Stimulated activated CD8-positive, alpha-beta memory T cell treated with anti-CD3 and anti-CD28 coated beads, Interleukin-7, amount 100 ng/mL, for 1 hour (primary cell): ENCODE measurements at regions not wholly inside any gene's neighbourhood (a gene's known extent, or its start where the extent isn't known, plus 50 kb on each side); places are given as distances from the start of the nearest gene placed in this dataset.

Experiments used
- DNase-seq, 2 donors: peaks; one replicate each; pipeline ENCODE4 v3.0.0-alpha.2; 2020; ENCODE audit warnings: low read depth in 2 of 2

DNA sequence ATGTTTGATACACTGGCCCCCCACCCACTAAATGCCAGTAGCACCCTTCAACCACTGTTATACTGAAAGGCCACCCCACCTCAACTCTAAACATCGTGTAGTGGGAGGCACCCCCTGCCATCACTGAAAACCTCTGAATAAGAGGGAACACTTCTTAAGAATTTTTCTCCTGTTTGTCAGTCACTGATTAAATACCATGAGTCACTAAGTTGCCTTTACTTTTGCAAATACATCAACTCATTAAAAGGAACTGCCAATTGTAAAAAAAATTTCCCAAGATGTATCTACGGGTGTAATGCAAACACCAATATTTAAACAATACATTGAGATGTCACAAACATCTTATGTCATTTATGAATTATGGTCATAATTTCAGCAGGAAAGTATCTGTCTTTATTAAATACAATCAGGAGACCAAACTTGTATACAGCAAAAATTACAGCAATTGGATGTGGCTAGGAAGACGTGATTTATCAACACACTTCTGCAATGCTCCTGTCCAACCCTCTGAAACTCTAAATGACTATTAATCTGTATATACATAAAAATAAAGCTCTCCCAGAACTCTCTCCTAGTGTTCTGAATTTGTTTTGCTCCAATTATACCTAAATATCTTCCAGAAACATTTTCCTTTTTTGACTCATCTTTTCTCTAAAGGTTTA, 144.1 kb upstream of the STK17B start:
- no peak for DNase-seq

DNA sequence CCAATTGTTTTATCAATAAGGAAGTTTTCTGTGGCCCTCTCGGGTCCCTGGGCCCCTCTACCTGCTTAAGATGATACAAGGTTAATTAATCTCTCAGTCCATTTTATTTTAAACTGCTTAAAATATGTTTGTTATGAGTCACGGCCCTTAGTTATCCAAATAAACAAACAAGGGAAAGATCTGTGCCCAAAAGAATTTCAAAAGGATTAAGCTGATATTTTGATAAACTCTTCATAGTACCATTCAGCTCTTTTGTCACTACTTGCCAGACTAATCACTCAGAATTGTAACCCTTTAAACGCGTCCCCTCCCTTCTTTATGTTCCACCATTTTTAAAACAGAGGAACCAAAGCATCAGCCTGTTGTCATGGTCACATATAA, 144.7 kb upstream of the STK17B start:
- DNase-seq: no peak

DNA sequence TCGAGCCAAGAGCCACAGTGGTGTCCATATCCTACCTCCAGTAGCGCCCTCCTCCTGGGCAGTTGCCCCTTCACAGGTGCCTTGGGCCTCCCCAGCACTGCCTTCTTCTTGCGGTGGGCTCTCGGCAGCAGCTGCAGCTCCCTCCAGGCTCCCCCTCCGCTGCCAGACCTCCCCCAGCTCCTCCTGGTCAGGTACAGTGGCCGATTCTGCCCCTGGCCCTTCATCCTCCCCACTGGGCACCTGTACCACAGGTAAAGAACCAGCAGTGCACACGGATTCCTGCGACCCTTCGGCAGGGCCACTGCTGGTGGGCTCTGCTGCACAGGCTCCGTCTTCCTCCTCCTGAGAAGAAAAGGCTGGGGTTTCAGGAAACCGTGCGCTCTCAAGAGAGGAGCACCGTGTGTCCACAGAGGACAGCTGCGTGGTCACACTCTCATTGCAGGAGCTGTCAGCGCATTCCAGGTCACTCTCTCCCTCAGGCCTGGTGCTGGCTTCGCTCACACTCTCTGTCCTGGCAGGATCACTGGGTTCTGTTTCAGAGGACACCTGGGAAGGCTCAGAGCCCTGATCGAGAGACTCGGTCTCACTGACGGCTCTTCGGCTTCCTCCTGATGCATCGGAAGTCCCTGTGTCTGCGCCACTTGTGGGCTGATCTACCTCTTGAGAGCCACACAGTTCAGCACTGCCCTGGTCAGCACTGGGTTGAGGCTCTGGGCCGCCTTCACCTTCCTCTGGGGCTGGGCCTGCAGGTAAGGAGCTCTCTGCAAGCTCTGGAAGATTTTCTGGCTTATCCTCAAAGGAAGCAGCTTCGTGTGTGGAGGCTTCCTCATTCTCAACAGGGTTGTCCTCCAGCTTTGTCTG, 147.4 kb upstream of the STK17B start:
- no peak for DNase-seq

- DNase-seq: no peak
Observed at GRCh38 chr2:196322973-196323810, 151.8 kb upstream of the STK17B start.

GRCh38 chr2:196324211-196324610, 152.8 kb upstream of the STK17B start:
- DNase-seq: no peak

DNA sequence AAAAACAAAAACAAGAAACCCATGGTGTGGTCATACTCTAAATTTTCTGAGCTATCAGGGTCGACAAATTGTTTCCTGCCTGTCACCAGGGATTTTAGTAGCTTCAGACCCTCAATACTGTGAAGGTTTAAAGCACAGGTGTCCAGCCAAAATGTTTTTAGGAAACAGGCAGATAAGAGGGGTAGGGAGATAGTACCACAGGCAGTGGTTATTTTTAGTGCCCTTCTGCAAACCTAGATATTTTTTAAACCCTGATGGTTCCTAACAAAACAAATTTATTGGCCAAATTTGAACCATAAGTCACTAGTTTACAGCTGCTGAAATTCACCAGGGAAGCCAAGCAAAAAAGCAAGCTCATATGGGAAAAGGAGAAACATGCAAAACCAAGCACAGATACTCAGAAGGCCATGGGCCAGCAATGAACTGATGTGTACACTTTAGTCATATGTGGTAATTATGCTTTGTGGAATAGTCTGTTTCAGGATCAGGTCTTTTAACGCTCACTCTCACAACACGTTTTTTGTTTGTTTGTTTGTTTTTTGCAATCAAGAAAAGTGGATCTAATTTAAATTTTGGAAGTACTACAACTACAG, 156.8 kb upstream of the STK17B start:
- DNase-seq: no peak

- no peak for DNase-seq
Observed at GRCh38 chr2:196329959-196330358, 158.6 kb upstream of the STK17B start.

DNA sequence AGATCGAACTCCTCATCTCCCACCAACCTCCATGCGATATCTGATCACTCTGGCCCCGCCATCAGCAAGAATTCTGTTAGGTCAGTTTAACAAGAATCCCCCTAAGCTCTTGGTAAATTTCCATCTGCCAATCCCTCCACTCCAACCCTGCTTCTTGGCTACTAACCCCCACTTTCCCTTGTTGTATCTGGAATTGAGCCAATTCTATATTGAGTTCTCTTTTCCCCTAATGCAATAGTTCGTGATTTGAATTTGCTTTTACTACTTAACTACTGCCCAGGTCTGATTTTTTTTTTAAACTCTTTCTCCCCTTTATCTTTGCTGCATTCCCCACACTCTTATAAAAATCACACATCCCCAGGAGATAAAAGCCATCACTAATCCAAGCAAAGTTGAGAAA, 159.3 kb upstream of the STK17B start:
- no peak for DNase-seq

GRCh38 chr2:196331143-196331542, 159.8 kb upstream of the STK17B start:
- no peak for DNase-seq

- DNase-seq: no peak
Observed at GRCh38 chr2:196331851-196332250, 160.5 kb upstream of the STK17B start.

- no peak for DNase-seq
Observed at GRCh38 chr2:196333397-196333796, 162.0 kb upstream of the STK17B start.

GRCh38 chr2:196334710-196335109, 163.3 kb upstream of the STK17B start:
- no peak for DNase-seq

DNA sequence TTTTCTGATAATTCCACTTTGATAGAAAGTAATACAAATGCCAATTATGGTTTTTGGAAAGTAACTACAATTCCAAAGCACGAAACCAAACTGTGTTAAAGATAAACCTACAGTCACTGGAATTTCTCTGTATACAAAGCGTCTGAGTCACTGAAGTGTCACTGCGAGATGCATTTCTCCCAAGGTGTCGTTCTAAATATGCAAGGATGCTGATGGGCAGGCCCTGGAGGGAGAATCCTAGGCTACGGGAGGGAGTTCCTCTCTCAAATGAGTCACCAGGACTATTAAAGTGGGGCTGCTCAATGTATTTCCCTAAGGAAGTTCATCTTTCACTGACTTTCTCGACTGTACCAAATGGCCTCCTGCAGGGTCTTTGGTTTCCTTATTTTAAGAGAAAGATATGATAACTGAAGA, 163.8 kb upstream of the STK17B start:
- no peak for DNase-seq

DNA sequence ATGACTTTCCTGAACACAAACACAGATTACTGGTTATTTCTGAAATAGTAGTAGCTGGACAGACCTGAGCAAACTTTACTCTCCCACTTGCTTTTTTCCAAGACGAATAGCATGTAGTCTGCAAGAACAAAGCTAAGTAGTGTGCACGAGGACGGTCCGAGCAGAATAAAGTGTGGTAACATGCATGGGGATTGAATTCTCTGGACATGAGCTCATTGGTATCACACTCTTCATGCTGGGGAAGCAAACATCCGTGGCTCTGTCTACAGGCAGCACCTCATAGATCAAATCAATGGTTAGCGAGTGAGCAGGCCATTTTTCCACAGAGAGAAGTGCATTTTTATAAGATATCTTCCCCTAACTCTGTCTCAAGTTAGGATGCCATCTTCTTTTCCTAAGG, 164.8 kb upstream of the STK17B start:
- no peak for DNase-seq

DNA sequence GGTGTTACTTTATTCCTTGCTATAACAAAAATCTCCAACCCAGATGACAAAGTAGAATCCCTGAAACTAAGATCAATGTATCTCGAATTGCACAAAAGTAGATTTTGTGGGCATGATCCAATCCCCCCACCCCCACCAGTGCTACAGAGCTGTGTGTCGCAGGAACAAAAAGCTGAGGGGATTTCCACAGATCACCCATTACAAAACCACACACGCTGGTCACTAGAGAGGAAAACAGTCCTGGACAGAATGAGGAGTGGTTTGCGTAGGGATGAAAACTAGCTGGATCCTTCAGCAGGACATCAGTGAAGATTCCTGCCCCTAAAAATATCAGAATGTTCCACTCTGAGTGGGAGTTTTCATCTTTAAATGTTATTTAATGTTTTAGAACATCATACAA, 165.3 kb upstream of the STK17B start:
- DNase-seq: no peak

DNA sequence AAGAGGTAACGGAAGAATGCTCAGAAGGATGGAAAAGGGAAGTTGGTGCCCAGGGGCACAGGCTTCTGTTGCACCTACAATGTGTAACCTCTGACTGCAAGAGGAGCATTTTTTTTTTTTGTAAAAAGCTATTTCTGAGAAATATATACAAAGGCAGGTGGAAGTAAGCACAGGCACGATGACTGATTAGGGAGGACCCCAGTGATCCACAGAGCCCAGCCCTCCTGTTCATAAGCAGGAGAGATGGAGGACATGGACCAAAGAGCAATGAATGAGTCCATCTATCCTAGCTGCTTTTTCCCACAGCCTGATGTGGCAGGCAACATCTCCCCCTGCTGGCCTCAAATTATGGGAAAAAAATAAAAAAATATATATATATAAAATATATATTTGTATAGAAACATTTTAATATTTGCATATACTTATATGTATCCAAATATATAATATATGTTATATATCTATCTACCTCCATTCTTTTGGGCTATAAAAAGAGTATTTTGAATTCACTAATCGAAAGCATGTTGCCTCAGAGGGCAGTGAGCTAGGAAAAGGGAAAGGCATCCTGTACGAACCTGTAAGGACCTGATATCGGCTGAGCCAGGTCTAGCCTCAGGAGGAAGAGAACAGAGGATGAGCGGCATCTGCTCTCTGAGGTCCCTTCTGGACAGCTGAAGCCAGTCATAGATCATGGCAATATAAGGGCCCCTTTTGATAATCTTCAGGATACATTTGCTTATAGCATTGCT, 166.0 kb upstream of the STK17B start:
- DNase-seq: no peak

DNA sequence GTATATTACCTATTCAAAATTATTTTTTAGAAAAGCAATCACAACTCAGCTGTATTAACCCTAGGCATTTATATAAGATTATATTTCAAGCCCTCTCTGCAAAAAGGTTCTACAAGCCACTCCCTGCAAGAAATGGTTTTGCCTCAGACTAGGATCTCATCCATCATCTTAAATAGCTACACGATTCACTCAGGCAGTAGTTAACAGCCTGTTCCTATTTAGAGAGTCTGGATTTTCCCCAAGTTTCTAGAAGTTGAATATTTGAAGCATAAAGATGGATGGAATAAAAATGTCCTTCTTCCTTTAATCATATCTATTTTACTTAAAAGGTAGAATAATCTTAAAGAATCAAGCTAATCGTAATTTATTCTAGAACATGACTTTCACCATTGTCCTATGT, 167.1 kb upstream of the STK17B start:
- DNase-seq: no peak

DNA sequence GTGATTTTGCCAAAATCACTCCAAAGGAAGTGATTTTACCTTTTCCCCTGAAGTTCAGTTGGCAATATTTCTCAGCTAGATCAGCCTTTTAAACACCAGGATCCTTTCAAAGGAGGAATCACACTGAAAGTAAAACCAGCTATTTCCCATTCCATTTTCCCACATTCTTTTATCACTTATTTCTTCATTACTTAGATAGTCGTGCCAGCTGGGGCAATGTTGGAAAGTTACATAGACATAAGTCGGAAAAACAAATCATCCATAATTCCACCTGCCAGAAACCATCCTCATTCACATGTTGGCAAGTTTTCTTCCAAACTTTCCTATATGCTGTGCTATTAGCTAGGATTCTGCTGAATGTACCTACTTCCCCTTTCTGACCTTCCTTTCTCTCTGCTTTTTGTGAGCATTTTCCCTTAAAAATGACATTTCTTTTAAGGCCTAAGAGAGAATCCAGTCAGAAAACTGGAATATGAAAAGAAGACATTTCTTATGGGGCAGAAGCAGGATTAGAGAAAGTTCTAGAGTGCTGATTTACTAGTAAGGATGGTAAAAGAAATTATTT, 170.0 kb upstream of the STK17B start:
- DNase-seq: no peak

- no peak for DNase-seq
Observed at GRCh38 chr2:196344397-196344796, 173.0 kb upstream of the STK17B start.

DNA sequence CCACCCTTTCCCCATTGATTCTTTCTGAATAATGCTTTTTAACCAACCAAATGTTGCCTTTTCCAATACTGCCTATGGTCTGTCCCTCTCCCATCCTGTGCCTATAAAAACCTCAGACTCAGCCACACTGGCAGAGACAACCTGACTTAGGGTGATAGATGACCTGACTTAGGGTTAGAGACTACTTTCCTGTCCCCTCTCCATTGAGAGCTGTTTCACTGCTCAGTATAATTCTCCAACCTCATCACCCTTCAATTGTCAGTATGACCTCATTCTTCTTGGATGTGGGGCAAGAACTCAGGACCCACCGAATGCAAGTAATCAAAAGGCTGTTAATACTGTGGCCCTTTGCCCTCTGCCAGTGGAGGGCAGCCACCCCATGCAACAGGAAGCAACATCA, 182.3 kb upstream of the STK17B start:
- no peak for DNase-seq

GRCh38 chr2:196354186-196354585, 182.8 kb upstream of the STK17B start:
- no peak for DNase-seq
